CD4-positive, alpha-beta T cell (primary cell): ENCODE measurements at regions not wholly inside any gene's neighbourhood (a gene's known extent, or its start where the extent isn't known, plus 50 kb on each side); places are given as distances from the start of the nearest gene placed in this dataset.

Source experiments
- ATAC-seq: fragments of 200-7000 bp; cut with Tn5 transposase; one replicate; pipeline ENCODE4 v1.10.0; 2022; ENCODE audit warnings: mild to moderate bottlenecking; ENCODE audit not compliant: poor library complexity
- CTCF ChIA-PET: fragments of 350-600 bp; sonication (Branson Sonifier 250); formaldehyde crosslinking; loops from one replicate; lab custom pipeline; 2021; ENCODE audit warnings: antibody characterized with exemption, inconsistent platforms; lab: Charles Lee
- POLR2A ChIA-PET: fragments of 350-600 bp; sonication (Branson Sonifier 250); formaldehyde crosslinking; loops from one replicate; lab custom pipeline; 2021; ENCODE audit warnings: antibody characterized with exemption, inconsistent platforms; lab: Charles Lee
- DNase-seq, 14 experiments: peaks; one replicate each; pipeline ENCODE4 v3.0.0-alpha.2; 2013 to 2020; ENCODE audit warnings: mixed read lengths in 2 of 14
- H3K27ac ChIP-seq, 2 donors: one replicate each; pipeline versions ENCODE4 v1.5.1 to v1.7.0; 2013; ENCODE audit warnings: low read length in 2 of 2, low read depth in 1 of 2, mild to moderate bottlenecking in 1 of 2
- H3K27me3 ChIP-seq, 2 experiments: 1 replicate in 1 of 2; 2 replicates in 1 of 2; pipeline versions ENCODE4 v1.6.1 to v1.7.0; 2013; ENCODE audit warnings: low read length in 2 of 2, control low read depth in 1 of 2, mild to moderate bottlenecking in 1 of 2, moderate library complexity in 1 of 2; ENCODE audit not compliant: insufficient read depth in 2 of 2, control insufficient read depth in 1 of 2
- H3K36me3 ChIP-seq: one replicate; pipeline ENCODE4 v1.6.1; 2013; ENCODE audit warnings: low read length, control low read depth; ENCODE audit not compliant: insufficient read depth
- H3K4me1 ChIP-seq: one replicate; pipeline ENCODE4 v1.6.1; 2013; ENCODE audit warnings: low read length, control low read depth; ENCODE audit not compliant: insufficient read depth
- H3K4me3 ChIP-seq: one replicate; pipeline ENCODE4 v1.5.1; 2013; ENCODE audit warnings: mild to moderate bottlenecking, low read length, moderate library complexity
- H3K9me3 ChIP-seq, 2 experiments: 1 replicate in 1 of 2; 2 replicates in 1 of 2; pipeline versions ENCODE4 v1.6.1 to v1.7.0; 2013; ENCODE audit warnings: low read length in 2 of 2, mild to moderate bottlenecking in 2 of 2, control low read depth in 1 of 2, moderate library complexity in 1 of 2; ENCODE audit not compliant: control insufficient read depth in 1 of 2, insufficient read depth in 1 of 2
- H3K27ac Mint-ChIP-seq: one replicate; pipeline ENCODE4 v1.8.0; 2020; ENCODE audit warnings: mixed read lengths
- H3K27me3 Mint-ChIP-seq: one replicate; pipeline ENCODE4 v1.8.0; 2021; ENCODE audit warnings: mixed read lengths
- H3K36me3 Mint-ChIP-seq: one replicate; pipeline ENCODE4 v1.8.0; 2021; ENCODE audit warnings: low read depth, mixed read lengths
- H3K4me1 Mint-ChIP-seq: one replicate; pipeline ENCODE4 v1.8.0; 2021; ENCODE audit warnings: low read depth, mixed read lengths
- H3K4me3 Mint-ChIP-seq: one replicate; pipeline ENCODE4 v1.8.0; 2020; ENCODE audit warnings: mild to moderate bottlenecking, mixed read lengths
- H3K9me3 Mint-ChIP-seq: one replicate; pipeline ENCODE4 v1.8.0; 2020; ENCODE audit warnings: mixed read lengths
- CTCF ChIP-seq: fragments of 200-600 bp; IDR thresholded peaks from one replicate; pipeline ENCODE4 v1.8.0; 2022; ENCODE audit warnings: antibody characterized with exemption, mild to moderate bottlenecking
- intact Hi-C, 2 experiments: fragments of 100-400 bp; cut with DNase I in 1 of 2; cut with micrococcal nuclease in 1 of 2; formaldehyde crosslinking; loops; one replicate each; pipeline versions ENCODE4 v1.15.1 to v1.9.0; 2023 to 2025; cut with DNase I, micrococcal nuclease

DNA sequence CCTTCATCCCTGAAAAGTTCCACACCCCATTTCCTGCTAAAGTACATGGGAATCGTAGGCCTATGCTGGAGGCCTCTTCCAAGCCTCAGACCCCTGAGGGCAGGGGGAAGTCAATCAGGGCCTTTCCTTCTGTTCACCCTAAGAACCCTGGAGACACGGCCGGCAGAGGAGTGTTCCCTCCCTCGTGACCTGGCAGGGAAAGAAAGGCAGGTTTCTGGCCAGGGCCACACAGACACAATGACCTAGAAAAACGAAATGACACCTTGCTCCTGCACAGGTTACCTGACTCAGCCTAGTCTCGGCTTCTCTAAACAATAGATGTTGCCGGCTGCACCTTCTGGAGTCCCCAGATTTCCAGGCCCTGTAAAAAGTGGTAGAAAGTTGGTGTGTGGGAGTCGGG is 60.6 kb upstream of the CADM1 start:
- no peaks in the 10 kb centered on the region for H3K9me3 Mint-ChIP-seq
- H3K9me3 ChIP-seq = no peaks in the 10 kb centered on the region
- no peak overlapping the region for H3K4me3 ChIP-seq
- H3K36me3 Mint-ChIP-seq = no peaks in the 10 kb centered on the region
- no peaks in the 10 kb centered on the region for H3K4me1 ChIP-seq
- TF ChIP-seq CTCF = no peak
- DNase-seq (no peak), ATAC-seq (no peak)
- ChIA-PET CTCF (interaction anchor here (0.7 kb wide), 1 partner anchor 35 kb away, joined by 3 read pairs; no protein-coding TSS in a partner anchor), POLR2A (no interaction called here)
- no peaks in the 10 kb centered on the region for H3K36me3 ChIP-seq
- no peak overlapping the region for H3K4me3 Mint-ChIP-seq
- intact Hi-C loops = no loop called here
- no peaks in the 10 kb centered on the region for H3K4me1 Mint-ChIP-seq
- no peaks in the 10 kb centered on the region for H3K27me3 ChIP-seq
- H3K27me3 Mint-ChIP-seq = peaks cover 13% of the 10 kb centered on the region
- H3K27ac ChIP-seq = no peak overlapping the region
- H3K27ac Mint-ChIP-seq = no peak overlapping the region

DNA sequence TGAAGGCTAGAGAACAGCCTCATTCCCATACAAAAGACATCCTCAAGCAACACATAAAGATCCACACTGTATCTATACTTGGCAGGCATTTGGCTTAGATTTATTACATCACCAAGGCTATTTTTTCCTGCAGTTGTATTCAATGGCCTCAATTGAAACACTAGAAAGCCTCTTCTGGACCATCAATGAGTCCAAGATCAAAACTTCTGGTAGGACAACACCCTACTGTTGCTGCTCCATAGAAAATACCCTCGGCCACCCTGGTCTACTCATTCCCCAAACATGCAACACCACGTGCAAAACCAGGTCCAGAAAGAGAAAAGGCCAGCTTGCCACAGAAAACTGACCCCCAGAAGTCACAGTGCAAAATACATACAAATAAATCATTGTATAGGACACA is 56.9 kb upstream of the CADM1 start:
- no peak overlapping the region for H3K4me3 Mint-ChIP-seq
- DNase-seq (no peak), ATAC-seq (no peak)
- Histone ChIP-seq H3K9me3 (no peaks in the 10 kb centered on the region), H3K27me3 (no peaks in the 10 kb centered on the region), H3K4me1 (no peaks in the 10 kb centered on the region), H3K4me3 (no peak overlapping the region), H3K27ac (no peak overlapping the region), H3K36me3 (no peaks in the 10 kb centered on the region)
- TF ChIP-seq CTCF = no peak
- POLR2A ChIA-PET = no interaction called here
- intact Hi-C loops = no loop called here
- CTCF ChIA-PET = no interaction called here
- no peaks in the 10 kb centered on the region for H3K36me3 Mint-ChIP-seq
- H3K27ac Mint-ChIP-seq = no peak overlapping the region
- no peaks in the 10 kb centered on the region for H3K9me3 Mint-ChIP-seq
- no peaks in the 10 kb centered on the region for H3K4me1 Mint-ChIP-seq
- peaks cover 4% of the 10 kb centered on the region for H3K27me3 Mint-ChIP-seq

DNA sequence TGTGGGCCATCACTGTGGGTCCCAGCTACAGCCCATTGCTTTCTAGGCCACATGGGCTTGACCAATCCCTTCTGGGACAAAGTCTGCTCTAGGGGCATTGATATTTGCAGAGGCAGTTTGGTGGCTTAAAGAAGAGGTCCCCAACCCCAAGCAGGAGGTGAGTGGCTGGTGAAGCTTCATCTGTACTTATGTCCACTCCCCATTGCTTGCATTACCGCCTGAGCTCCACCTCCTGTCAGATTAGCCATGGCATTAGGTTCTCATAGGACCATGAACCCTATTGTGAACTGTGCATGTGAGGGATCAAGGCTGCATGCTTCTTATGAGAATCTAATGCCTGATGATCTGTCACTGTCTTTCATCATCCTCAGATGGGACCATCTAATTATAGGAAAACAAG is 54.4 kb upstream of the CADM1 start:
- H3K9me3 ChIP-seq = no peaks in the 10 kb centered on the region
- CTCF ChIA-PET = no interaction called here

More for the DNA sequence above, 54.4 kb upstream of the CADM1 start:
- peaks cover 4% of the 10 kb centered on the region for H3K27me3 Mint-ChIP-seq
- intact Hi-C loops = no loop called here
- no peak overlapping the region for H3K4me3 Mint-ChIP-seq
- Histone ChIP-seq H3K27me3 (no peaks in the 10 kb centered on the region), H3K4me1 (no peaks in the 10 kb centered on the region), H3K27ac (no peak overlapping the region), H3K4me3 (no peak overlapping the region), H3K36me3 (no peaks in the 10 kb centered on the region)
- no peaks in the 10 kb centered on the region for H3K9me3 Mint-ChIP-seq
- H3K36me3 Mint-ChIP-seq = no peaks in the 10 kb centered on the region
- DNase-seq (no peak), ATAC-seq (no peak)
- no peak overlapping the region for H3K27ac Mint-ChIP-seq
- no peak for TF ChIP-seq CTCF
- POLR2A ChIA-PET = no interaction called here
- no peaks in the 10 kb centered on the region for H3K4me1 Mint-ChIP-seq
